HL-60 (cell line): ENCODE measurements at regions not wholly inside any gene's neighbourhood (a gene's known extent, or its start where the extent isn't known, plus 50 kb on each side); places are given as distances from the start of the nearest gene placed in this dataset.

ENCODE experiments used
- CTCF ChIP-seq: IDR thresholded peaks from one replicate; pipeline ENCODE4 v1.5.1; 2011; ENCODE audit warnings: low read length, control low read depth, inconsistent platforms; ENCODE audit not compliant: insufficient read depth
- POLR2AphosphoS5 ChIP-seq: IDR thresholded peaks from 2 replicates; pipeline ENCODE4 v1.6.1; 2012; ENCODE audit warnings: low read depth
- SPI1 ChIP-seq: IDR thresholded peaks from 2 replicates; pipeline ENCODE4 v1.6.1; 2012; ENCODE audit warnings: low read depth, mild to moderate bottlenecking, borderline replicate concordance
- TF ChIP-seq, protein P1 (sequence below): IDR thresholded peaks from 2 replicates; pipeline ENCODE4 v1.6.1; 2012; ENCODE audit warnings: low read depth; ENCODE audit not compliant: insufficient replicate concordance

DNA sequence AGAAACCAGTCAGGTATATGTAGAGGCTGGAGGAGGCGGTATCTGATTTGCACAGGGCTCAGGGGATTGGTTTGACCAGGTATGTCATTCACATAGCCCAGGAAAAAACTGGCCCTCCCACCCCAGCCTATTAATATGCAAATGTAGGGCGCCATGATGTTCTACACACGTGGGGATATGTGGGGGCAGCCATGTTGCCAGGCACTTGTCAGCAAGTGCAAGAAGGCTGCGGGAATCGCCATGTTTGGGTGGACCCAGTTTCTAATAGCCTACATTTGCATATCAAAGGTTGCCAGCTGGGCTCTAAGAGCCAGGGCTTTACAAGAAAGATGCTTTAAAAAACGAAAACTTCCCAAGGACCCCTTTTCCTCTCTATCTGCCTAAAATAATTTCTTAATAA is 335.1 kb downstream of the SMARCA1 start:
- TF ChIP-seq CTCF (no peak), POLR2AphosphoS5 (no peak), SPI1 (no peak)
- TF ChIP-seq, protein P1, sequence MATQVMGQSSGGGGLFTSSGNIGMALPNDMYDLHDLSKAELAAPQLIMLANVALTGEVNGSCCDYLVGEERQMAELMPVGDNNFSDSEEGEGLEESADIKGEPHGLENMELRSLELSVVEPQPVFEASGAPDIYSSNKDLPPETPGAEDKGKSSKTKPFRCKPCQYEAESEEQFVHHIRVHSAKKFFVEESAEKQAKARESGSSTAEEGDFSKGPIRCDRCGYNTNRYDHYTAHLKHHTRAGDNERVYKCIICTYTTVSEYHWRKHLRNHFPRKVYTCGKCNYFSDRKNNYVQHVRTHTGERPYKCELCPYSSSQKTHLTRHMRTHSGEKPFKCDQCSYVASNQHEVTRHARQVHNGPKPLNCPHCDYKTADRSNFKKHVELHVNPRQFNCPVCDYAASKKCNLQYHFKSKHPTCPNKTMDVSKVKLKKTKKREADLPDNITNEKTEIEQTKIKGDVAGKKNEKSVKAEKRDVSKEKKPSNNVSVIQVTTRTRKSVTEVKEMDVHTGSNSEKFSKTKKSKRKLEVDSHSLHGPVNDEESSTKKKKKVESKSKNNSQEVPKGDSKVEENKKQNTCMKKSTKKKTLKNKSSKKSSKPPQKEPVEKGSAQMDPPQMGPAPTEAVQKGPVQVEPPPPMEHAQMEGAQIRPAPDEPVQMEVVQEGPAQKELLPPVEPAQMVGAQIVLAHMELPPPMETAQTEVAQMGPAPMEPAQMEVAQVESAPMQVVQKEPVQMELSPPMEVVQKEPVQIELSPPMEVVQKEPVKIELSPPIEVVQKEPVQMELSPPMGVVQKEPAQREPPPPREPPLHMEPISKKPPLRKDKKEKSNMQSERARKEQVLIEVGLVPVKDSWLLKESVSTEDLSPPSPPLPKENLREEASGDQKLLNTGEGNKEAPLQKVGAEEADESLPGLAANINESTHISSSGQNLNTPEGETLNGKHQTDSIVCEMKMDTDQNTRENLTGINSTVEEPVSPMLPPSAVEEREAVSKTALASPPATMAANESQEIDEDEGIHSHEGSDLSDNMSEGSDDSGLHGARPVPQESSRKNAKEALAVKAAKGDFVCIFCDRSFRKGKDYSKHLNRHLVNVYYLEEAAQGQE: no peak
